Rectal smooth muscle tissue (tissue), 1 donor: ENCODE measurements at regions not wholly inside any gene's neighbourhood (a gene's known extent, or its start where the extent isn't known, plus 50 kb on each side); places are given as distances from the start of the nearest gene placed in this dataset.

Experiments used
- H3K27ac ChIP-seq: one replicate; pipeline ENCODE4 v1.7.0; 2013; ENCODE audit warnings: low read depth, low read length, inconsistent platforms
- H3K27me3 ChIP-seq: one replicate; pipeline ENCODE4 v1.7.0; 2013; ENCODE audit warnings: low read length; ENCODE audit not compliant: control insufficient read depth, insufficient read depth
- H3K36me3 ChIP-seq: one replicate; pipeline ENCODE4 v1.7.0; 2013; ENCODE audit warnings: low read length; ENCODE audit not compliant: control insufficient read depth, insufficient read depth
- H3K4me1 ChIP-seq: one replicate; pipeline ENCODE4 v1.7.0; 2013; ENCODE audit warnings: low read length; ENCODE audit not compliant: control insufficient read depth, insufficient read depth
- H3K4me3 ChIP-seq: one replicate; pipeline ENCODE4 v1.7.0; 2013; ENCODE audit warnings: low read length
- H3K9ac ChIP-seq: one replicate; pipeline ENCODE4 v1.7.0; 2013; ENCODE audit warnings: low read length

DNA sequence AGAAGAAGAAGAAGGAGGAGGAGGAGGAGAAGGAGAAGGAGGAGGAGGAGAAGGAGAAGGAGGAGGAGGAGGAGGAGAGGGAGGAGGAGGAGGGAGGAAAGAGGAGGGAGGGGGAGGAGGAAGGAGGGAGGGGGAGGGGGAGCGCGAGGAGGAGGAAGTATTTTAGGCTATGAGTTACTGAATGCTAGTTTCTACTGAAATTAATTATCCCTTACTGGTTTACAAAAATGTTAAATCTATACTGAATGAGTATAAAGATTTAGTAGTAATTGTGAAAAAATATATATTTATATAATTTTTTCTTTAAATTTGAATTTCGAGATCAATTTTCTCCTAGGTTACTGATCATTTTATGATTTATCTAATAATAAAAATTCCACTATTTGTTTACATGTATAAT lies 1769.0 kb upstream of the NUDT12 start:
- H3K4me3 ChIP-seq: no peak overlapping the region
- H3K27me3 ChIP-seq: no peaks in the 10 kb centered on the region
- H3K9ac ChIP-seq: no peak overlapping the region
- no peak overlapping the region for H3K27ac ChIP-seq
- no peaks in the 10 kb centered on the region for H3K36me3 ChIP-seq
- no peaks in the 10 kb centered on the region for H3K4me1 ChIP-seq

- Histone ChIP-seq H3K36me3 (no peaks in the 10 kb centered on the region), H3K4me1 (no peaks in the 10 kb centered on the region), H3K27ac (no peak overlapping the region), H3K4me3 (no peak overlapping the region), H3K9ac (no peak overlapping the region), H3K27me3 (no peaks in the 10 kb centered on the region)
These were observed 1767.6 kb upstream of the NUDT12 start for GRCh38 chr5:105330185-105330584.

DNA sequence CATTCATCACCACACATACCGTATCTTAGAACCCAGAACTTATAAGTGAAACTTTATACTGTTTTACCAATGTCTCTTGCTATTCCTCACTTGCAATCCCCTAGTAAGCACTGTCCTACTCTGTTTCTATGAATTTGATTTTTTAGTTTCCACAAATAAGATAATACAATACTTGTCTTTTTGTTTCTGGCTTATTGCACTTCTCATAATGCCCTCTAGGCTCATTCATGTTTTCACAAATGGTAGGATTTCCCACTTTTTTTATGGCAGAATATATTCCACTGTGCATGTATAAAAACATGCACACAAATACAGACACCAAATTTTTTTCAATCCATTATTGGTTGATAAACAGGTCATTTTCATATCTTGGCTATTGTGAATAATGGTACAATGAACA lies 1742.3 kb upstream of the NUDT12 start:
- Histone ChIP-seq H3K27me3 (no peaks in the 10 kb centered on the region), H3K9ac (no peak overlapping the region), H3K4me3 (no peak overlapping the region), H3K4me1 (no peaks in the 10 kb centered on the region), H3K27ac (no peak overlapping the region), H3K36me3 (no peaks in the 10 kb centered on the region)

DNA sequence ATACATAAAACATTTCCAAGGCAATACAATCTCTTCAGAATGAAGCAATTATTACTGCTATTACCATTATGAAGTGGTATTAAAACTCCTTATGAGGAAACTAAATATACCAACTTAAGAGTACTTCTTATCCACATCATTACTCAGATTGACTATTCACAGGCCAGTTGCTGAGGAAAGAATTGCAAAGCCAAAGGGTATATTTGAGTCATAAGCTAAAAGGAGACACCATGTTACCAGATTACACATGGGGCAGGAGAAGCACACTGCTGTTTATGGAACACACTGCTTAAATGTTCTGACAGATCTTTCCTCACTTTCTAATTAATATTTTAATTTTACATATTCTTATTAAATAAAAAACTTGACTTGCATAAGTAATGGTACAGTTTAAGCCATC lies 1726.4 kb upstream of the NUDT12 start:
- H3K27me3 ChIP-seq: no peaks in the 10 kb centered on the region
- H3K4me3 ChIP-seq: no peak overlapping the region
- no peaks in the 10 kb centered on the region for H3K4me1 ChIP-seq
- no peak overlapping the region for H3K9ac ChIP-seq
- no peak overlapping the region for H3K27ac ChIP-seq
- H3K36me3 ChIP-seq: no peaks in the 10 kb centered on the region

DNA sequence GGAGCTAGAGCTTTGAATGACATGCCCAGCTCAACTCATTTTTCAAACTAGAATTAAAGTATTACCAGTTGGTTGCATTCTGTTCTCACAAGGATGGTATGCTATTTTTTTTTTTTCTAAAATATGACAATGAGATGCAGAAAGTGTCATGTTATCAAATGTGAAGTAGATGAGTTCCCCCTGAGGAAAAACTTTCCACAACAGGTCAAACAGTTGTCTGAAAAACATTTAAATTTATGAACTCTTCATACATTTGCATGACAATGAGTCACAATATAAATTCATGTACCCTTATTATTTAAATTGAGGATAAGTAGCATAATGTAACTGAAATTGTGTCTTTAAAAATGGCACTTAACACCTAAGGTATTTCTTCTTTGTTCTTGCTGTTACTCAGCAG lies 1720.5 kb upstream of the NUDT12 start:
- Histone ChIP-seq H3K36me3 (no peaks in the 10 kb centered on the region), H3K4me1 (no peaks in the 10 kb centered on the region), H3K27ac (no peak overlapping the region), H3K9ac (no peak overlapping the region), H3K4me3 (no peak overlapping the region), H3K27me3 (no peaks in the 10 kb centered on the region)

- no peak overlapping the region for H3K27ac ChIP-seq
- no peak overlapping the region for H3K9ac ChIP-seq
- H3K27me3 ChIP-seq: no peaks in the 10 kb centered on the region
- H3K36me3 ChIP-seq: no peaks in the 10 kb centered on the region
- H3K4me3 ChIP-seq: no peak overlapping the region
- no peaks in the 10 kb centered on the region for H3K4me1 ChIP-seq
These were observed 1711.5 kb upstream of the NUDT12 start for GRCh38 chr5:105274079-105274478.

GRCh38 chr5:105263515-105263914 lies 1700.9 kb upstream of the NUDT12 start:
- Histone ChIP-seq H3K9ac (no peak overlapping the region), H3K27me3 (no peaks in the 10 kb centered on the region), H3K4me3 (no peak overlapping the region), H3K27ac (no peak overlapping the region), H3K36me3 (no peaks in the 10 kb centered on the region), H3K4me1 (no peaks in the 10 kb centered on the region)

- H3K27me3 ChIP-seq: no peaks in the 10 kb centered on the region
- H3K4me3 ChIP-seq: no peak overlapping the region
- no peak overlapping the region for H3K27ac ChIP-seq
- no peaks in the 10 kb centered on the region for H3K36me3 ChIP-seq
- H3K4me1 ChIP-seq: no peaks in the 10 kb centered on the region
- H3K9ac ChIP-seq: no peak overlapping the region
These were observed 1697.1 kb upstream of the NUDT12 start for GRCh38 chr5:105259581-105260217.

DNA sequence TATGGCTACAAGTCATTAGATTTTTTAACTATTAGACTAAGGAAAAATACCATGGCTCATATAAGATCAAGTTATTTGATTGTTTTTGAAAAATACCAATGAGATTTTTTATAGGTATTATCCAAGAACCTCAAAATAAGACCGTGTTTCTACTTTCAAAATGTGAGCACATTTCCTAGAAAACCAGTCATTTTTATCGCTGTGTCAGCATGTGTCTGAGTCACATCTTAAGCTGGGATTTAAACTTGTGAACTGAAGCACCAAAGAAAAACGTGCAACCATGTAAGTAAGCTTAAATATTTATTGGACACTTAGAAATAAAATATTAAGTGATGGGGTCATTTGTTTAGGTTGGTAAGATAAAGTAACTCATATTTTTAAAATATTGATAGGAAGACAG lies 1676.0 kb upstream of the NUDT12 start:
- Histone ChIP-seq H3K4me1 (no peaks in the 10 kb centered on the region), H3K27me3 (no peaks in the 10 kb centered on the region), H3K4me3 (no peak overlapping the region), H3K36me3 (no peaks in the 10 kb centered on the region), H3K9ac (no peak overlapping the region), H3K27ac (no peak overlapping the region)

GRCh38 chr5:105230516-105231157 lies 1668.0 kb upstream of the NUDT12 start:
- H3K27me3 ChIP-seq: no peaks in the 10 kb centered on the region
- no peak overlapping the region for H3K4me3 ChIP-seq

DNA sequence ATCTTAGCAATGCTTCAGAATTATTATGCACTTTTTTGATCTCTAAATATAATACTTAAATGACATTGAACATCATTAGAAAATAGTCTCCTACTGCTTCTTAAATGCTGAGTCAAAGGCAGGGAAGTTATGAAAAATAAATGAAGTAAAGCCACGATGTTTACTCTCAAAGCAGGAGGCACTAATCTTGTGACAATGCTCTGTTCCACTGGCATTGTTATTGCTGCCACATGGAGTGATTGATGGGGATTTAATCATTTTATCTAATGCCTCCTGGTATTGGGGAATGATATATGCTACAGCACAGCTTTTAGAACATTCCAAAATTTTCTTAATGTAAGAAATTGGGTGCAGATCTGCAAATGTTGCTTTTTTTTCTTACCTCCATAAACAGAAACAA lies 1655.4 kb upstream of the NUDT12 start:
- H3K4me1 ChIP-seq: no peaks in the 10 kb centered on the region
- no peak overlapping the region for H3K27ac ChIP-seq
- H3K4me3 ChIP-seq: no peak overlapping the region
- H3K27me3 ChIP-seq: no peaks in the 10 kb centered on the region
- H3K36me3 ChIP-seq: no peaks in the 10 kb centered on the region
- no peak overlapping the region for H3K9ac ChIP-seq

More at GRCh38 chr5:105230516-105231157, 1668.0 kb upstream of the NUDT12 start:
- Histone ChIP-seq H3K27ac (no peak overlapping the region), H3K4me1 (no peaks in the 10 kb centered on the region), H3K36me3 (no peaks in the 10 kb centered on the region), H3K9ac (no peak overlapping the region)

- no peaks in the 10 kb centered on the region for H3K4me1 ChIP-seq
- no peaks in the 10 kb centered on the region for H3K27me3 ChIP-seq
- no peak overlapping the region for H3K4me3 ChIP-seq
- no peak overlapping the region for H3K9ac ChIP-seq
- no peaks in the 10 kb centered on the region for H3K36me3 ChIP-seq
- no peak overlapping the region for H3K27ac ChIP-seq
These were observed 1650.5 kb upstream of the NUDT12 start for GRCh38 chr5:105213078-105213477.

DNA sequence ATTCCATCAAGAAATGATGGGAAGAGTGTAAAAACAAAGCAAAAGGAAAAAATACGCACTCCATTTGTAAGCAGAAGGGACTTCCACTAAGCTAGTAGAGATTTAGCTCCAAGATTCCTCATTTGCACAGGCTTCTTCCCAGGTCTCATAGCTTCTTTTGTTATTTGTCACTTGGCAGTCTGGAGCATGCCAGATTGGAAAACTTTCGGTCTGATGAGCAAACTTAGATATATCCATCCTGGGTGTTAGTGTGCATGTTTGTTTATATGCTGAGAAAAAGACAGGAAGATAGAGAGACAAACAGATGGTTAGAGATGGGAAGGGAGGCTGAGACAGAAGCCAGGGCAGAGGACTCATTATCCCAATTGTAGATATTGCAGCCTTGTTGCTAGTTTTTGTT lies 1644.5 kb upstream of the NUDT12 start:
- Histone ChIP-seq H3K4me1 (no peaks in the 10 kb centered on the region), H3K27ac (no peak overlapping the region), H3K27me3 (no peaks in the 10 kb centered on the region), H3K9ac (no peak overlapping the region), H3K4me3 (no peak overlapping the region), H3K36me3 (no peaks in the 10 kb centered on the region)
